HG03460 (cell line): ENCODE measurements at regions not wholly inside any gene's neighbourhood (a gene's known extent, or its start where the extent isn't known, plus 50 kb on each side); places are given as distances from the start of the nearest gene placed in this dataset.
"Not testable (repeated sequence)": the region's sequence is repeated elsewhere in the genome, so short reads cannot be mapped to it uniquely, and the experiment has no call there.

ENCODE experiments used
- ATAC-seq: cut with Tn5 transposase; IDR thresholded peaks from one replicate; pipeline ENCODE4 v1.9.1; 2021; ENCODE audit not compliant: unreplicated experiment

DNA sequence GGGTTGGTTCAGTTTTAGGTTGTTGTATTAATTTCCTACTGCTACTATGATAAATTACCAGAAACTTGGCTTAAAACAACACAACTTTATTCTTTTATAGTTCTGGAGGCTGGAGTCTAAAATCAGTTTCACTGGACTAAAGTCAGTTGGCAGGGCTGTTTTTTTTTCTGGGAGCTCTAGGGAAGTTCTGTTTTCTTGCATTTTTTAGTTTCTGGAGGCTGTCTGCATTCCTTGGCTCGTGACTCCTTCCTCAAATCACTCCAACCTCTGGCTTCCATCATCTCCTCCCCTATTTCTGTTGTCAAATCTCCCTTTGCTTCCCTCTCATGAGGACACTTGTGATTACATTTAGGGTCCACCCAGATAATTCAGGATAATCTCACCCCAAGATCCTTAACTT is 51.3 kb upstream of the SUB1 start:
- no peak for ATAC-seq

- peak; percentile 49 for ATAC-seq
Observed at GRCh38 chr5:32531885-32532520, 53.4 kb upstream of the SUB1 start.

DNA sequence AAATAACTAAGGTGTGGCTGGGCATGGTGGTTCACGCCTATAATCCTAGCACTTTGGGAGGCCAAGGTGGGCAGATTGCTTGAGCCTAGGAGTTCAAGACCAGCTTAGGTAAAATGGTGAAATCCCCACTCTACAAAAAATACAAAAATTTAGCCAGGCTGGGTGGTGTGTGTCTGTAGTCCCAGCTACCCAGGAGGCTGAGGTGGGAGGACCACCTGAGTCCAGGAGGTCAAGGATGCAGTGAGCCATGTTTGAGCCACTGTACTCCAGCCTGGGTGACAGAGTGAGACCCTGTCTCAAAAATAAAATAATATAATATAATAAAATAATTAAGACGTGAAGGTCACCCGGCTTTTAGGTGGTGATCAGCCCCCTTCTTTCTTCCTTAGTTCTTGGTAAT is 58.0 kb upstream of the SUB1 start:
- not testable (repeated sequence) for ATAC-seq

GRCh38 chr5:32526810-32527209 is 58.5 kb upstream of the SUB1 start:
- no peak for ATAC-seq

DNA sequence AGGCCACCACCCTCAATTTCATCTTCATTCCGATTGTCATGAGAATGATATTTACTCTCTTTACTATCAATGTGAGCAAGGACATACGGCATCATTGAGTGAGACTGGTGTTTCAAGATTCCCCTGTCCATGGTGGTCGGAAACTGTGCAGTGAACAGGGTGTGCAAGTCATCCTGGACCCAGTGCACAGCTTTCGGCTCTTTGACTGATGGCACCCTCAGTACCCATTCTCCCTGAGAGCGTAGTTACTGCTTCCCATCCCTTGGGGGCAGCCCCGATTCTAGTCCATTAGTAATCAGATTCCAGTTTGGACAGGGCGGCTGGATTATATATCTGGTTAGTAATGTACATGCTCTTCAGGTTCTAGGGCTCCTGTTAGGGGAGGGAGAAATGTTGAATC is 61.7 kb upstream of the SUB1 start:
- no peak for ATAC-seq

GRCh38 chr5:32522429-32523143 is 62.8 kb upstream of the SUB1 start:
- no peak for ATAC-seq

DNA sequence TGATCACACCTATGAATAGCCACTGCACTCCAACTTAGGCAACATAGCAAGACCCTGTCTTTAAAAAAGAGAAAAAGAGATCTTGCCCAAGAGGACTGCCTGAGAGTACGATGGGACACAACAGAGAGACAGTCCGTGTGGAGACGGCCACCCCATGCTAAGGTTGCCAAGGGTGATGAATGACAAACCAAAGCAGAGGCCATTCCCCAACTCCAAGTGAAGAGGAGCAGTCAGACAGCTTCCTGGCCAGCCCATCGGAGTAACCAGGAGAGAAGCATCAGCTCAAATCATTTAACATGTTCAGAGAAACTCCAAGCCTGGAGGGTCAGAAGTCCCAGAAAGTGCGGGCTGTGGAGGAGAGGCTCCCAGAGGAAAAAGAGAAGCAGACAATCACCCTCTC is 63.9 kb upstream of the SUB1 start:
- ATAC-seq = no peak

DNA sequence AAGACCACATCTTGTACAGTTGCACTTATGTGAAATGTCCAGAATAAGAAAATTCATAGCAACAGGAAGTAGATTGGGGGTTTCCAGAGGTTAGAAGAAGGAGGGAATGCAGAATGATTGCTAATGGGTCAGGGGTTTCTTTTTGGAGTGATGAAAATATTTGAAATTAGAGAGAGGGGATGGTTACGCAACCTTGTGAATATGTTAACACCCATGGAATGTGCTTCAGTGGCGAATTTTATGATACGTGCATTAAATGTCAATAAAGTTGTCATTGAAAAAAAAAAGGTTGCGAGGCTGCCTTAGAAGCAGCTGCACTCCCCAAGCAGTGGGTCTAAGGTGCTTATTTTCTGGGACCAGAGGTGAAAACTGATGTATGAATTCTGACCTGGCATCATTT is 64.4 kb upstream of the SUB1 start:
- ATAC-seq = no peak

DNA sequence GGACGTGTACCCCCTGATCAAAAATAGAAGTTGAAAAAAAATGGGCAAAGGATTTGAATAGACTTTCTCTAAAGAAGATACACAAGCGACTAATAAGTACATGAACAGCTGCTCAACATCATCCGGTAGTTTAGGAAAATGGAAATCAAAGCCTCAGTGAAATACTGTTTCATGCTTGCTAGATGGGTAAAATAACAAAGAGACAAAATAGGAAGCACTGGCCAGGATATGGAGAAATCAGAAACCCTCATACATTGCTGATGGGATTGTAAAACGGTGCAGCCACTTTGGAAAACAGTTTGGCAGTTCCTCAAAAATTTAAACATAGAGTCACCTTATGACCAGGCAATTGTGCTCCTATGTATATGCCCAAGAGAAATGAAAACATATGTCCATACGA is 65.0 kb upstream of the SUB1 start:
- ATAC-seq = no peak

DNA sequence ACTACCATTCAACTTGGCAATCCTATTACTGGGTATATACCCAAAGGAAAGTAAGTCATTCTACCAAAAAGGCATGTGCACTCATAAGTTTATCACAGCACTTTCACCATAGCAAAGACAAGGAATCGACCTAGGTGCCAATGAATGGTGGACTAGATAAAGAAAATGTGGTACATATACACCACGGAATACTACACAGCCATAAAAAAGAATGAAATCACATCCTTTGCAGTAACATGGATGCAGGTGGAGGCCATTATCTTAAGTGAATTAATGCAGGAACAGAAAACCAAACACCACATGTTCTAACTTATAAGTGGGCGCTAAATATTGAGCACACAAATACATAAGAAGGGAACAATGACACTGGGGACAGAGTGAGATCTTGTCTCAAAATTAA is 65.8 kb upstream of the SUB1 start:
- ATAC-seq = no peak

GRCh38 chr5:32514806-32515205 is 70.3 kb upstream of the ZFR start:
- no peak for ATAC-seq

DNA sequence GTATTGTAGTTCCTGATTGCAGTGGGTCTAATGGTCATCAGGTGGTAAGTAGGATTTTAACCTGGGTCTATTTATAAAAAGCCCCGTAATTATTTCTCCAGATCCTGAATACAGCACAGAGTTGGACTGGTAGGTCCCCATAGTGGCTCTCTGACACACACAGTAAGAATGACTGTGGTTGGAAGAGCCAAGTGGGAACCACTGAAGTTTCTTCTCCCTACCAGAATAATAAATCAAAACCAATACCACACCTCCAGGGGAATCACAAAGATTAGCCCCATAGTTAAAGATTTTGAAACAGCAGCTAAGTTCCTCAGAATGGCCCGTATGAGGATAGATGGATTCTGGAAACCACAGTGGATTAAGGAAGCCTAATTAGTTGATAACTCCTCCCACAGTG is 68.4 kb upstream of the ZFR start:
- no peak for ATAC-seq

DNA sequence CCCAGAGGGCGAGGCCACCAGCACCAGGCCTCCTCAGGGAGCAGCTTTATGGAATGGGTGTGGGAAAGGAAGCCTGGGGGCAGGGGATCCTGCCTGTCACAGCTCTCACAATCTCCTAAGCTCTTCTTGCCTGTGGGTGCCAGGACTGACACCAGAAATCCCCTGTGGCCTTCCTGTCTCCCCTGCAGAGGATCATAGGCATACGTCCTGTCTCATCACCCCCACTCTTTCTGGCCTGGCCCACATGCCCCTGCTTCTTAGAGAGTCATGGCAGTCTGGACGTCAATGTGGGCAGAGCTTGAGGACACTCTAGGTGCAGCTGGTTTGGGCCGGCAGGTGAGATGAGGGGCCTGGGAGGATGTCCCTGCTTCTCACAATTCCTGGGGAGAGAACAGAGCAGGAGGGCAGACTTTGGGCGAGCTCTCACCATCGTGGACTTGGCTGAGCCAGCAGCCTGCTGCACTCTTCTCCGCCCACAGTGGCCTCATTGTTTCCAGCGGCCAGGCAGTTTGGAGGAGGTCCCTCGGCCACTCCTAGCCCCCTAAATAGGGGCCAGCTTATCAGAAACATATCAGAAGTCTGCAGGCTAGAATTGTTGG is 67.3 kb upstream of the ZFR start:
- no peak for ATAC-seq

DNA sequence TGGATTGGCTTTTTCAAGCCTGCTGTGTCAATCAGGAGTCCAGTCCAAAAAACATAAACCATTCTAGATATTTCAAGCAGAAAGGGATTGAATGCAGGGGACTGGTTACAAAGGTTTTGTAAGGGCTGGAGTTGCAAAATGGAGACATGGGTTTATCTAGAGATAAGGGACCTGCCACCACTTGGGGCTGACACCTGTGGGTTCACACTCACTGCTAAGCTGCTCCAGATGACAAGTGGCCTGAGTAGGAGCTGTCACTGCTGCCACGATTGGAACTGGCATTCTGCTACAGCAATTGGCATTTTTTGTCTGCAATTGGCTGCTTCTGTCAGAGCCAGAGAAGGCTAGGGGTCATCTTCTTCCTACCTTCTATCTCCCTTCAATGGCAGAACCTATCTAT is 66.3 kb upstream of the ZFR start:
- ATAC-seq = no peak

DNA sequence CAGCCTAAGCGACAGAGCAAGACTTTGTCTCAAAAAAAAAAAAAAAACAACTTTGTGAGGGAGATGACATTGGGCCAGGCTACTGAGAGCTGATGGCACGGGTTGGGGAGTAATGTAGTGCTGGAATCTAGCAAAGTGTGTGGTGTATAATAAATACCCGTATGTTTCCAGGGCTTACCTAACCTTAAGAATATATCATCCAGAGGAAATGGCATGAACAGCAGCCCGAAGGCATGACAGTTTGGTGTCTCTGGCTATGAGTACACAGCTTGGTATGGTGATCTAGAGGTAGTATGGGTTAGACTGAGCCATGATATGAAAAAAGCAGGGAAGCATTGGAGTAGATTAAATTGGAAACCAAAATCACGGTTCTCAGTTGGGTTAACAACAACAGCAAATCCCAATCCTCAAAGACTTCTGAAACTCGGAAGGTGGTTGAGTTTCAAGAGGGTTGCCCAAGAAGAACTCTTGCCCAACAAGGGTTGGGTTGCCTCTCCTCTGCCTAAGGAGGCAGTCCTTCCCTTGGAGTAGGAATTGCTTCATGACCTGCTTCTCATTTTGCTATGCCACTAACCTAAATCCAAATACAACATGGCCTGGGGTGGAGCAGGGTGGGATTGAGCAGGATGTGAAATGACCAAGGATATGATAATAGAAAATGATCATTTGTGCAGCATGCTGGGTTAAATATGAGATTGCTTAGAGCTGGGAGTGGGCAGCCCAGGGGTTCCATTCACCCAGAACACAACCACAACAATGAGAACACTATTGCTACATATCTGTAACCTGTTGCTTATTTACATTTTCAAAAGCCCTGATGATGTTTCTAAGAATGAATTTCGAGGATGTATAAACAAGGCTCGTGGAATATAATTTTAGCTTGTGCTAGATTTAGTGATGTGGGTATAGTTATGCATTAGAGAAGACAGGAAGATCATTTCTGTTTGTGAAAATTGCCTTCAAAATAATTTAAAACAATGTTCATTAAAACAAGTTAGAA is 64.6 kb upstream of the ZFR start:
- no peak for ATAC-seq

- no peak for ATAC-seq
Observed at GRCh38 chr5:32507738-32508434, 63.3 kb upstream of the ZFR start.

GRCh38 chr5:32506799-32507198 is 62.3 kb upstream of the ZFR start:
- no peak for ATAC-seq

- no peak for ATAC-seq
Observed at GRCh38 chr5:32506201-32506661, 61.7 kb upstream of the ZFR start.

GRCh38 chr5:32505756-32506155 is 61.2 kb upstream of the ZFR start:
- no peak for ATAC-seq

DNA sequence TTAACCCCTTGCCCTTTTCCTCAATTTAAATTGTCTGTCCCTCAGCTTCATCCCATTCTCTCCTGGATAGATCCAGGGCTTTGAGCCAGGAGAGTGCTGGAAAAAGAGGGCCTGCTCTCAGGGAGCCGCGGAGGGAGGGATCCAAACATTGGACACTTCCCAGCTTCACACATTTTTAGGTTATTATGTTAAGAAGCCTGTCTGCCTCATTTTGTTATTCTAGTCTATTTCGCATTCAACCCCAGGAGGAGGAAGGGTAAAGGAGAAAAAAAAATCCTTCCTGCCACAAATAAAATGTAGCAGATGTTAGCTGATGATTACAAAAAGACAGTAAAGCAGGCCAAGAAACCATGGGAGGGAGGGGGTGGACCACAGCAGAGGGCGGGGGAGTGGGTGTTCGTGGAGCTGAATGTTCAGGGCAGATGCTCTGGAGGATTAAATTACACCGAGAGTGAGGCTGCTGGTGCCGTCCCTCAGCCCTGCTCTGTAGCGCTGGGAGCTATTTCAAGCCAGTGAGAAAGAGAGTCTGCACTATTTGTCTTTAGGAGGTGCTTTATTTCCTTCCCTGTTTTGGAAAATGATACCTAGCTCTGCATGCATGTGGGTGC is 60.6 kb upstream of the ZFR start:
- ATAC-seq = no peak
